IMR-90 (cell line): ENCODE measurements at regions not wholly inside any gene's neighbourhood (a gene's known extent, or its start where the extent isn't known, plus 50 kb on each side); places are given as distances from the start of the nearest gene placed in this dataset.

ENCODE experiments used
- ATAC-seq: fragments of 200-7000 bp; cut with Tn5 transposase; 2 replicates; pipeline ENCODE4 v1.9.1; 2020; ENCODE audit warnings: low read depth, mild to moderate bottlenecking, moderate library complexity
- BruUV-seq: library from RNA; stranded (reverse); fragments of 400-500 nt; replicated peaks from 2 replicates; lab custom pipeline; 2021; lab: Mats Ljungman, UMichigan
- CTCF ChIA-PET: fragments of 300-600 bp; formaldehyde crosslinking; extraction: SDS; loops from one replicate; lab custom pipeline; 2021; ENCODE audit warnings: antibody characterized with exemption; lab: Yijun Ruan, JAX
- POLR2A ChIA-PET: fragments of 300-600 bp; sonication (Branson Sonifier 250); formaldehyde crosslinking; loops from one replicate; lab custom pipeline; 2022; ENCODE audit warnings: antibody characterized with exemption; ENCODE audit not compliant: unreplicated experiment; lab: Charles Lee
- DNase-seq: peaks from one replicate; pipeline ENCODE4 v3.0.0; 2013
- H2AFZ ChIP-seq: replicated peaks from 2 replicates; pipeline ENCODE3; 2013; ENCODE audit warnings: low read length, mild to moderate bottlenecking; ENCODE audit not compliant: poor library complexity
- H2AK5ac ChIP-seq: 2 replicates; pipeline ENCODE4 v1.6.1; 2013; ENCODE audit warnings: low read depth, low read length, inconsistent platforms
- H2AK9ac ChIP-seq: replicated peaks from 2 replicates; pipeline ENCODE3; 2013; ENCODE audit warnings: mild to moderate bottlenecking, low read depth, low read length, moderate library complexity; ENCODE audit not compliant: poor library complexity
- H2BK120ac ChIP-seq: 2 replicates; pipeline ENCODE4 v1.6.1; 2013; ENCODE audit warnings: low read depth, low read length, inconsistent platforms
- H2BK15ac ChIP-seq: 3 replicates; pipeline ENCODE4 v1.6.1; 2013; ENCODE audit warnings: low read depth, low read length, inconsistent platforms
- H2BK20ac ChIP-seq: 2 replicates; pipeline ENCODE4 v1.6.1; 2013; ENCODE audit warnings: low read depth, mild to moderate bottlenecking, inconsistent platforms, low read length, moderate library complexity
- H2BK5ac ChIP-seq: 2 replicates; pipeline ENCODE4 v1.6.1; 2013; ENCODE audit warnings: mild to moderate bottlenecking, low read depth, low read length, inconsistent platforms; ENCODE audit not compliant: poor library complexity, severe bottlenecking
- H3K14ac ChIP-seq: replicated peaks from 2 replicates; pipeline ENCODE4 v1.6.1; 2013; ENCODE audit warnings: low read depth, low read length, inconsistent platforms
- H3K18ac ChIP-seq: 2 replicates; pipeline ENCODE4 v1.6.1; 2013; ENCODE audit warnings: low read depth, low read length, control low read depth
- H3K23ac ChIP-seq: 2 replicates; pipeline ENCODE4 v1.6.1; 2013; ENCODE audit warnings: low read depth, low read length, inconsistent platforms
- H3K27ac ChIP-seq: 2 replicates; pipeline ENCODE4 v1.5.1; 2013; ENCODE audit warnings: mild to moderate bottlenecking, control low read depth, low read length; ENCODE audit not compliant: insufficient read depth
- H3K27me3 ChIP-seq: 2 replicates; pipeline ENCODE4 v1.6.1; 2013; ENCODE audit warnings: low read length; ENCODE audit not compliant: control insufficient read depth, insufficient read depth
- H3K36me3 ChIP-seq: 2 replicates; pipeline ENCODE4 v1.6.1; 2013; ENCODE audit warnings: low read length, mixed read lengths; ENCODE audit not compliant: control insufficient read depth, insufficient read depth
- H3K4ac ChIP-seq: 2 replicates; pipeline ENCODE4 v1.6.1; 2013; ENCODE audit warnings: low read depth, low read length, inconsistent platforms
- H3K4me1 ChIP-seq: 2 replicates; pipeline ENCODE4 v1.6.1; 2013; ENCODE audit warnings: low read length, mixed read lengths; ENCODE audit not compliant: control insufficient read depth, insufficient read depth
- H3K4me2 ChIP-seq: 2 replicates; pipeline ENCODE4 v1.6.1; 2013; ENCODE audit warnings: low read depth, mild to moderate bottlenecking, control low read depth, low read length, moderate library complexity
- H3K4me3 ChIP-seq: 2 replicates; pipeline ENCODE4 v1.5.1; 2013; ENCODE audit warnings: low read depth, mild to moderate bottlenecking, control low read depth, low read length, moderate library complexity; ENCODE audit not compliant: insufficient read depth
- H3K56ac ChIP-seq: 2 replicates; pipeline ENCODE4 v1.6.1; 2013; ENCODE audit warnings: low read length, inconsistent platforms; ENCODE audit not compliant: insufficient read depth; ENCODE audit errors: extremely low read depth
- H3K79me1 ChIP-seq, 2 experiments: 2 replicates each; pipeline ENCODE4 v1.6.1; 2013; ENCODE audit warnings: low read length in 2 of 2, inconsistent platforms in 1 of 2, low read depth in 1 of 2
- H3K9ac ChIP-seq: 2 replicates; pipeline ENCODE4 v1.6.1; 2013; ENCODE audit warnings: low read depth, low read length, control low read depth
- H3K9me1 ChIP-seq: 2 replicates; pipeline ENCODE4 v1.6.1; 2013; ENCODE audit warnings: low read length, inconsistent platforms; ENCODE audit not compliant: insufficient read depth
- H3K9me3 ChIP-seq: 2 replicates; pipeline ENCODE4 v1.6.1; 2013; ENCODE audit warnings: low read length; ENCODE audit not compliant: control insufficient read depth, insufficient read depth
- H4K20me1 ChIP-seq: 2 replicates; pipeline ENCODE4 v1.6.1; 2013; ENCODE audit warnings: low read length, inconsistent platforms; ENCODE audit not compliant: insufficient read depth
- H4K5ac ChIP-seq: 2 replicates; pipeline ENCODE4 v1.6.1; 2013; ENCODE audit warnings: mild to moderate bottlenecking, low read depth, low read length, control low read depth
- H4K8ac ChIP-seq, 2 experiments: 2 replicates each; pipeline ENCODE4 v1.6.1; 2013; ENCODE audit warnings: low read depth in 2 of 2, low read length in 2 of 2, control low read depth in 1 of 2, inconsistent platforms in 1 of 2
- H4K91ac ChIP-seq: 2 replicates; pipeline ENCODE4 v1.6.1; 2013; ENCODE audit warnings: low read depth, low read length, inconsistent platforms; ENCODE audit not compliant: insufficient read depth
- RFX5 ChIP-seq: IDR thresholded peaks from 2 replicates; pipeline ENCODE4 v1.8.0; 2012; ENCODE audit warnings: low read depth, mild to moderate bottlenecking, low read length, moderate library complexity
- SMC3 ChIP-seq: fragments of 150-350 bp; IDR thresholded peaks from 2 replicates; pipeline ENCODE4 v1.6.1; 2016; ENCODE audit warnings: low read depth, mild to moderate bottlenecking, antibody characterized with exemption, low read length, moderate library complexity
- WGBS, 2 experiments: methylation state at CpG; one replicate each; pipeline versions ENCODE4 v1.1.5 to v1.1.7; 2013; ENCODE audit warnings: missing lambda C conversion rate in 2 of 2; ENCODE audit not compliant: insufficient read length in 1 of 2; ENCODE audit errors: extremely low coverage in 2 of 2; 5-methylcytosine and 5-hydroxymethylcytosine counted together
- dilution Hi-C: fragments of 300-500 bp; cut with HindIII; formaldehyde crosslinking; loops from one replicate; pipeline ENCODE4 v1.14.3; 2018; ENCODE audit warnings: low sequenced_read_pairs; ENCODE audit not compliant: unreplicated experiment
- in situ Hi-C: fragments of 300-500 bp; cut with MboI; formaldehyde crosslinking; loops from 3 replicates; pipeline ENCODE4 v1.14.3; 2019; ENCODE audit warnings: low sequenced_read_pairs, inconsistent platforms, mixed read lengths
- intact Hi-C: fragments of 100-400 bp; cut with micrococcal nuclease; formaldehyde crosslinking; loops from 2 replicates; pipeline ENCODE4 v1.10.0; 2022
- TF ChIP-seq, protein P1 (sequence below): conservative IDR thresholded peaks from 2 replicates; pipeline ENCODE4 v1.5.1; 2012; ENCODE audit warnings: mild to moderate bottlenecking, low read depth, low read length, improper control_type of control experiment

DNA sequence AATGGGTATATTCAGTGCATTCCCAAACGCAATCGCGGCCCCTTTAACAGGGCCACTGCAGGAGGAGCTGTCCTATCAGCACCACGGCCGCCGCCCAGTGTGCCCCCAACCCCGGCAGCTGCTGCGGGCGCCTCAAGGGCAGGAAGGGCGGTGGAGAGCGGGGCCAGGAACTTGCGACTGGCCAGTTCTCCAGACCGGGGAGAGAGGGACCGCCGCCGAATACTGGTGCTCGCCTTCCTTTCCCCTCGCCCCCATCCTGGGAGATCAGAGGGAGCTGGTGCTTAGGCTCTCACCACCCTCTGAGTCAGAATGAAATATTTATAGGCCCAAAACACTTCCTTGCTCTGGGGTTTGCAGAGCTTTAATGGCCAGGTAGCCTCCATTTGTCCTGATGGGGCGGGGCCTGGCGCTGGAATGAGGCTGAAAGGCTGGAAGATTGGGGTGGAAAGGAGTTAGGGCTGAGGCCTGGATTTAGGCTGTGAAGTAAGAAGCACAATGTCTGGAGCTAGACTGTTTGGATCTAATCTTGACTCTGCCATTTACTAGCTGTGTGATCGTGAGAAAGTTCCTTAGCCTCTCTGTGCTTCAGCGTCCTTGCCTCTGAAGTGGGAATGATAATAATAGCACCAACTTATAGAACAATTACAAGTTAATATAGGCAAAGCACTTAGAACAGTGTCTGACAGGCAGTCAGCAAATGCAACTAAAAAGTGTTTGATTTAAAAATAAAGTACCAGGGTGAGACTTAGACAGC lies 75.5 kb downstream of the NAV1 start:
- BruUV-seq, result no TSS peak
- Histone ChIP-seq H3K18ac (no peak overlapping the region), H3K14ac (no peak overlapping the region), H3K27ac (no peak overlapping the region), H3K4me1 (no peaks in the 10 kb centered on the region), H3K79me1 (peaks cover 48 to 75% of the 10 kb centered on the region in 2 experiments), H3K56ac (no peak overlapping the region), H4K8ac (no peak overlapping the region), H3K9ac (no peak overlapping the region), H3K36me3 (peaks cover 1% of the 10 kb centered on the region; the same call in 1 of the 2 replicates), H3K27me3 (no peaks in the 10 kb centered on the region), H3K4me2 (no peak overlapping the region), H2BK20ac (no peak overlapping the region), H3K9me1 (peaks cover 16% of the 10 kb centered on the region), H2AK9ac (no peak overlapping the region), H2AK5ac (no peak overlapping the region; the same call in 1 of the 2 replicates), H3K23ac (0 out of 2 replicates have a peak overlapping the region, but pooled peaks have one; percentile 42), H4K20me1 (peaks cover 66% of the 10 kb centered on the region), H3K9me3 (no peaks in the 10 kb centered on the region), H3K4me3 (no peak overlapping the region), H4K5ac (no peak overlapping the region), H2BK5ac (no peak overlapping the region), H3K4ac (no peak overlapping the region), H2BK120ac (no peak overlapping the region), H2AFZ (no peak overlapping the region), H4K91ac (no peak overlapping the region), H2BK15ac (no peak overlapping the region)
- intact Hi-C loops (no loop called here), dilution Hi-C loops (no loop called here), in situ Hi-C loops (no loop called here)
- ChIA-PET POLR2A (interaction anchor here (0.8 kb wide), 1 partner anchor 10 kb away, joined by 3 read pairs; no protein-coding TSS in a partner anchor), CTCF (interaction anchor here (0.8 kb wide), 1 partner anchor 9 kb away, joined by 5 read pairs; no protein-coding TSS in a partner anchor)
- ATAC-seq (peak; percentile 96), DNase-seq (peak; percentile 33)
- 8% methylated on average over 6 of the region's 22 CpGs; no CpG with 5 or more reads in 1 of the 2 experiments for WGBS, 2 experiments
- peak; percentile 17; the same call in 1 of the 2 replicates for TF ChIP-seq SMC3
- TF ChIP-seq RFX5, result no peak
- TF ChIP-seq, protein P1, sequence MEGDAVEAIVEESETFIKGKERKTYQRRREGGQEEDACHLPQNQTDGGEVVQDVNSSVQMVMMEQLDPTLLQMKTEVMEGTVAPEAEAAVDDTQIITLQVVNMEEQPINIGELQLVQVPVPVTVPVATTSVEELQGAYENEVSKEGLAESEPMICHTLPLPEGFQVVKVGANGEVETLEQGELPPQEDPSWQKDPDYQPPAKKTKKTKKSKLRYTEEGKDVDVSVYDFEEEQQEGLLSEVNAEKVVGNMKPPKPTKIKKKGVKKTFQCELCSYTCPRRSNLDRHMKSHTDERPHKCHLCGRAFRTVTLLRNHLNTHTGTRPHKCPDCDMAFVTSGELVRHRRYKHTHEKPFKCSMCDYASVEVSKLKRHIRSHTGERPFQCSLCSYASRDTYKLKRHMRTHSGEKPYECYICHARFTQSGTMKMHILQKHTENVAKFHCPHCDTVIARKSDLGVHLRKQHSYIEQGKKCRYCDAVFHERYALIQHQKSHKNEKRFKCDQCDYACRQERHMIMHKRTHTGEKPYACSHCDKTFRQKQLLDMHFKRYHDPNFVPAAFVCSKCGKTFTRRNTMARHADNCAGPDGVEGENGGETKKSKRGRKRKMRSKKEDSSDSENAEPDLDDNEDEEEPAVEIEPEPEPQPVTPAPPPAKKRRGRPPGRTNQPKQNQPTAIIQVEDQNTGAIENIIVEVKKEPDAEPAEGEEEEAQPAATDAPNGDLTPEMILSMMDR, result no peak
